GM10266 (cell line): ENCODE measurements at regions not wholly inside any gene's neighbourhood (a gene's known extent, or its start where the extent isn't known, plus 50 kb on each side); places are given as distances from the start of the nearest gene placed in this dataset.
"Not testable (repeated sequence)": the region's sequence is repeated elsewhere in the genome, so short reads cannot be mapped to it uniquely, and the experiment has no call there.

ENCODE experiments used
- DNase-seq: peaks from one replicate; pipeline ENCODE4 v3.0.0; 2012; ENCODE audit errors: extremely low spot score
- CTCF ChIP-seq: IDR thresholded peaks from 2 replicates; pipeline ENCODE4 v1.5.1; 2012; ENCODE audit warnings: mild to moderate bottlenecking, low read depth; ENCODE audit not compliant: control insufficient read depth, insufficient read depth; ENCODE audit errors: missing control alignments

- DNase-seq: no peak
- no peak for TF ChIP-seq CTCF
Observed at GRCh38 chr7:89605362-89605761, 548.9 kb upstream of the STEAP1 start.

GRCh38 chr7:89606511-89606910 is 547.8 kb upstream of the STEAP1 start:
- no peak for DNase-seq
- TF ChIP-seq CTCF: no peak

- no peak for TF ChIP-seq CTCF
- no peak for DNase-seq
Observed at GRCh38 chr7:89607792-89608191, 546.5 kb upstream of the STEAP1 start.

GRCh38 chr7:89616829-89617228 is 537.4 kb upstream of the STEAP1 start:
- DNase-seq: not testable (repeated sequence)

GRCh38 chr7:89618274-89618673 is 536.0 kb upstream of the STEAP1 start:
- TF ChIP-seq CTCF: no peak
- DNase-seq: no peak

- no peak for TF ChIP-seq CTCF
- no peak for DNase-seq
Observed at GRCh38 chr7:89621925-89622641, 532.2 kb upstream of the STEAP1 start.

- peak; percentile 81 for TF ChIP-seq CTCF
- DNase-seq: peak; percentile 17
Observed at GRCh38 chr7:89623018-89623672, 531.1 kb upstream of the STEAP1 start.

GRCh38 chr7:89624155-89624554 is 530.1 kb upstream of the STEAP1 start:
- not testable (repeated sequence) for DNase-seq
